NCI-H2171 treated with DMSO at 0.1 percent for 48 hours (cell line): ENCODE measurements at regions not wholly inside any gene's neighbourhood (a gene's known extent, or its start where the extent isn't known, plus 50 kb on each side); places are given as distances from the start of the nearest gene placed in this dataset.
A peak's percentile ranks its signal among the peaks of the same experiment; 100 is the strongest.

Experiments
- DNase-seq: peaks from one replicate; lab custom pipeline; 2025; lab: John Stamatoyannopoulos, UW

GRCh38 chr3:187954873-187955586 lies 198.9 kb upstream of the LPP start:
- DNase-seq, result no peak

GRCh38 chr3:187955587-187955952 lies 198.4 kb upstream of the LPP start:
- DNase-seq, result no peak

- DNase-seq, result no peak
These were observed 196.8 kb upstream of the LPP start for GRCh38 chr3:187957165-187957581.

GRCh38 chr3:187957582-187957981 lies 196.4 kb upstream of the LPP start:
- DNase-seq, result no peak

GRCh38 chr3:187958432-187959003 lies 195.4 kb upstream of the LPP start:
- no peak for DNase-seq

GRCh38 chr3:187960820-187961219 lies 193.1 kb upstream of the LPP start:
- no peak for DNase-seq

GRCh38 chr3:187961366-187961765 lies 192.6 kb upstream of the LPP start:
- no peak for DNase-seq

GRCh38 chr3:187963003-187963676 lies 190.8 kb upstream of the LPP start:
- no peak for DNase-seq

- no peak for DNase-seq
These were observed 190.1 kb upstream of the LPP start for GRCh38 chr3:187963677-187964385.

GRCh38 chr3:187964760-187965159 lies 189.2 kb upstream of the LPP start:
- DNase-seq, result no peak

- no peak for DNase-seq
These were observed 187.9 kb upstream of the LPP start for GRCh38 chr3:187966096-187966495.

- peak; percentile 14 for DNase-seq
These were observed 187.1 kb upstream of the LPP start for GRCh38 chr3:187966636-187967406.

GRCh38 chr3:187967993-187968392 lies 186.0 kb upstream of the LPP start:
- no peak for DNase-seq

- no peak for DNase-seq
These were observed 184.9 kb upstream of the LPP start for GRCh38 chr3:187968883-187969580.

- DNase-seq, result no peak
These were observed 184.4 kb upstream of the LPP start for GRCh38 chr3:187969581-187969950.

GRCh38 chr3:187970106-187970505 lies 183.9 kb upstream of the LPP start:
- DNase-seq, result no peak

- no peak for DNase-seq
These were observed 182.3 kb upstream of the LPP start for GRCh38 chr3:187971629-187972028.

GRCh38 chr3:187972454-187972853 lies 181.5 kb upstream of the LPP start:
- no peak for DNase-seq

GRCh38 chr3:187973977-187974870 lies 179.7 kb upstream of the LPP start:
- no peak for DNase-seq

- no peak for DNase-seq
These were observed 179.1 kb upstream of the LPP start for GRCh38 chr3:187974871-187975271.
